Osteocyte (in vitro differentiated cells): ENCODE measurements at regions not wholly inside any gene's neighbourhood (a gene's known extent, or its start where the extent isn't known, plus 50 kb on each side); places are given as distances from the start of the nearest gene placed in this dataset.

ENCODE experiments used
- DNase-seq: peaks from one replicate; pipeline ENCODE4 v3.0.0; 2021; ENCODE audit warnings: mixed read lengths; ENCODE audit not compliant: unreplicated experiment; ENCODE audit errors: extremely low spot score
- H3K27ac Mint-ChIP-seq: one replicate; pipeline ENCODE4 v1.8.0; 2021; ENCODE audit warnings: mild to moderate bottlenecking, mixed read lengths; ENCODE audit not compliant: unreplicated experiment
- H3K27me3 Mint-ChIP-seq: one replicate; pipeline ENCODE4 v1.8.0; 2021; ENCODE audit warnings: mixed read lengths; ENCODE audit not compliant: unreplicated experiment
- H3K36me3 Mint-ChIP-seq: one replicate; pipeline ENCODE4 v1.8.0; 2021; ENCODE audit warnings: mixed read lengths; ENCODE audit not compliant: unreplicated experiment
- H3K4me1 Mint-ChIP-seq: one replicate; pipeline ENCODE4 v1.8.0; 2021; ENCODE audit warnings: mixed read lengths; ENCODE audit not compliant: unreplicated experiment
- H3K4me3 Mint-ChIP-seq: one replicate; pipeline ENCODE4 v1.8.0; 2021; ENCODE audit warnings: mild to moderate bottlenecking, moderate library complexity, mixed read lengths; ENCODE audit not compliant: unreplicated experiment
- H3K9me3 Mint-ChIP-seq: one replicate; pipeline ENCODE4 v1.8.0; 2021; ENCODE audit warnings: mixed read lengths; ENCODE audit not compliant: unreplicated experiment
- TF ChIP-seq, protein P1 (sequence below): fragments of 200-600 bp; sonication (generic); IDR thresholded peaks from 2 replicates; pipeline ENCODE4 v1.5.0; 2021; ENCODE audit warnings: antibody characterized with exemption, mild to moderate bottlenecking, moderate library complexity

DNA sequence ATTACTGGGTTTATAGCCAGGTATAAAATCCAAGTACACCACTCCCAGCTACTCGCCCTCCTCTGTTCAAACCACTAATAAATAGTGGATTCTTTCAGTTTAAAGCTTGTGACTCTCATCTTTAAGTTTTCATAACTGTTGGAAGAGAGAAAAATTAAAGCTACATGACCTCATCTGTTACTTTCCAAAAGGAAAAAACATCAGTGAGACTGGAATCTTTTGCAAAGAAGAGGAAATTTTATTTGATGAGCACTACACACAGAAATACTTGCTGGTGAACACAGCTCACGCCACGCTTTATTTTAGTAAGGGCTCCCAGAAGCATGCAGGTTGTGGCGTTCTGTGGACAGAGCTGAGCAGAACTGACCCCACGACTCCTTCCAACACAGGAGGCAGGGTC is 527.0 kb upstream of the MGMT start:
- DNase-seq, result no peak
- no peaks in the 10 kb centered on the region for H3K4me1 Mint-ChIP-seq
- no peaks in the 10 kb centered on the region for H3K27me3 Mint-ChIP-seq
- TF ChIP-seq, protein P1, sequence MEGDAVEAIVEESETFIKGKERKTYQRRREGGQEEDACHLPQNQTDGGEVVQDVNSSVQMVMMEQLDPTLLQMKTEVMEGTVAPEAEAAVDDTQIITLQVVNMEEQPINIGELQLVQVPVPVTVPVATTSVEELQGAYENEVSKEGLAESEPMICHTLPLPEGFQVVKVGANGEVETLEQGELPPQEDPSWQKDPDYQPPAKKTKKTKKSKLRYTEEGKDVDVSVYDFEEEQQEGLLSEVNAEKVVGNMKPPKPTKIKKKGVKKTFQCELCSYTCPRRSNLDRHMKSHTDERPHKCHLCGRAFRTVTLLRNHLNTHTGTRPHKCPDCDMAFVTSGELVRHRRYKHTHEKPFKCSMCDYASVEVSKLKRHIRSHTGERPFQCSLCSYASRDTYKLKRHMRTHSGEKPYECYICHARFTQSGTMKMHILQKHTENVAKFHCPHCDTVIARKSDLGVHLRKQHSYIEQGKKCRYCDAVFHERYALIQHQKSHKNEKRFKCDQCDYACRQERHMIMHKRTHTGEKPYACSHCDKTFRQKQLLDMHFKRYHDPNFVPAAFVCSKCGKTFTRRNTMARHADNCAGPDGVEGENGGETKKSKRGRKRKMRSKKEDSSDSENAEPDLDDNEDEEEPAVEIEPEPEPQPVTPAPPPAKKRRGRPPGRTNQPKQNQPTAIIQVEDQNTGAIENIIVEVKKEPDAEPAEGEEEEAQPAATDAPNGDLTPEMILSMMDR, result no peak
- peaks cover 43% of the 10 kb centered on the region for H3K9me3 Mint-ChIP-seq
- no peak overlapping the region for H3K4me3 Mint-ChIP-seq
- no peak overlapping the region for H3K27ac Mint-ChIP-seq
- no peaks in the 10 kb centered on the region for H3K36me3 Mint-ChIP-seq

- no peaks in the 10 kb centered on the region for H3K36me3 Mint-ChIP-seq
- no peak overlapping the region for H3K27ac Mint-ChIP-seq
- H3K9me3 Mint-ChIP-seq, result peaks cover 47% of the 10 kb centered on the region
- H3K27me3 Mint-ChIP-seq, result no peaks in the 10 kb centered on the region
- DNase-seq, result no peak
- no peak overlapping the region for H3K4me3 Mint-ChIP-seq
- no peaks in the 10 kb centered on the region for H3K4me1 Mint-ChIP-seq
- TF ChIP-seq, protein P1, result no peak
Measured at GRCh38 chr10:128943111-128943510, 523.9 kb upstream of the MGMT start.

DNA sequence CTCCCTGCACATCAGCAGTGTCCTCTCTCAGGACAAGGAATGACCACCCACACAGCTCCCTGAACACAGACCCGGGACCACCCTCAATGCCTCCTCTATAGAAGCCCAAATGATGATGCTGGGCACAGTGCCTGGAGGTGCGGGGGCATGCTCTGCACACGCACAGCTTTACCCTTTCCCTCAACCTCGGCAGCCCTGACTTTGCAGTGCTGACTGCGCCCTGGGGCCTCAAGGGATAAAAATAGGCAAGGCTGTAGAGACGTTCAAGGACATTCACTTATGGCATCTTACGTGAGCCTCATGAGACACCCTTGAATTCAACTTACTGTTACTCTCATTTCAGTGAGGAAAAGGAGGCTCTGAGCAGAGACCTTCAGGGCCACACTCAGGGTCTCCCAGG is 521.6 kb upstream of the MGMT start:
- Mint-ChIP-seq H3K4me1 (no peaks in the 10 kb centered on the region), H3K9me3 (peaks cover 38% of the 10 kb centered on the region), H3K36me3 (no peaks in the 10 kb centered on the region), H3K27me3 (no peaks in the 10 kb centered on the region), H3K27ac (no peak overlapping the region), H3K4me3 (no peak overlapping the region)
- TF ChIP-seq, protein P1, result no peak
- DNase-seq, result no peak

DNA sequence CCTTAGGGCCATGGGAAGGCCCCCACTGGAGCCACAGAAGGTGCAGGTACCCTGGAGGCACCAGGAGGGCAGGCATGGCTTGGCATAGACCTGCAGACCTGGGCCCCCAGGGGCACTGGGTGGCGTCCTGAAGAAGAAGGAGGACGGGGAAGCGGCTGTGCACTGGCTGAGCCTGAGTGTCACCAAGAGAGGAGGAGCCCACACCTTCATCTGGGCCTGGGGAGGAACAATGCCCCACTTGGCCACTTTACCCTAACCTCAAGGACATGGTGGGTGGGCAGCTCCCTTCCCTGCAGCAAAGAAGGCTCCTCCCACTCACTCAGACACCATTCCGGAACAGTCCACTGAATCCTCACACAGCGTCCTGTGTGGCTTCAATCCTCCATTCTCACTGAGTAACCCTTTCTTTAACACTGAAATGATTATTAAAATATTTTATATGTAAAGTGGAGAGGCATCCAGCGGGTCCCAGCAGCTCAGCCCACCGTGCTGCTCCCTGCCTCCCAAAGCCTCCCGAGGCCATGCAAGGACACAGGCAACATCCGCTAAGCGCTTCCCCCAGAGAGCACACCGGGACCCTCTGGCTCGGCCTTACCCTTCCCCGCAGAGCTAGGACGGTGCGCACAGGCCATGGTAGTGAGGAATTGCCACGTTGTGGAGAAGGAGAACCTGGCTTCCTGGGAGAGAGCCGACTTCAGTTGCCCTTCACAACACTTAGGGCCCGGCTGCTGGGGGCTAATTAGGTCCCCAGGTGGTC is 516.7 kb upstream of the MGMT start:
- no peaks in the 10 kb centered on the region for H3K27me3 Mint-ChIP-seq
- H3K27ac Mint-ChIP-seq, result no peak overlapping the region
- no peak for DNase-seq
- no peaks in the 10 kb centered on the region for H3K36me3 Mint-ChIP-seq
- TF ChIP-seq, protein P1, result no peak
- no peak overlapping the region for H3K4me3 Mint-ChIP-seq
- H3K4me1 Mint-ChIP-seq, result no peaks in the 10 kb centered on the region
- H3K9me3 Mint-ChIP-seq, result peaks cover 29% of the 10 kb centered on the region

GRCh38 chr10:128950916-128951275 is 516.1 kb upstream of the MGMT start:
- H3K27ac Mint-ChIP-seq, result no peak overlapping the region
- H3K27me3 Mint-ChIP-seq, result no peaks in the 10 kb centered on the region
- no peak for DNase-seq
- H3K4me3 Mint-ChIP-seq, result no peak overlapping the region
- peaks cover 29% of the 10 kb centered on the region for H3K9me3 Mint-ChIP-seq
- no peaks in the 10 kb centered on the region for H3K36me3 Mint-ChIP-seq
- TF ChIP-seq, protein P1, result no peak
- no peaks in the 10 kb centered on the region for H3K4me1 Mint-ChIP-seq
